ENCODE measurements at regions not wholly inside any gene's neighbourhood (a gene's known extent, or its start where the extent isn't known, plus 50 kb on each side); places are given as distances from the start of the nearest gene placed in this dataset.

DNA sequence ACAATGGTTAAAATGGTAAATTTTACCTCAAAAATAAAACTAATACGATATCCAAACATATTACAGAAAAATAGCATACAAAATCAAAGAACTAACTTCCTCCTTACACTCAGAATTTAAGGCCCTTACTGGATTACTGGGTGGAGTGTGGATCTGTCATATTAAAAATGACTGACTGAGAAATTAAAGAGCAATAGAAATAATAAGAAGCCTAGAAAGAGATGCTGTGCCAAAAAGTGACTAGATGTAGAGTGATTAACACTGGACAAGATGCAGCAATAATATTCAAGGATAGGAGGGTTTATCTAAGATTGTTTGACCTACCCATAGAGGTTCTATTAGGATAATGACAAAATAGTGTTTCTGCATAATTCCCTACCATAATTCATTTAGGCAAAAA lies 424.3 kb downstream of the SETD4 start:
- Mint-ChIP-seq H3K4me3 (no peak overlapping the region), H3K9me3 (no peaks in the 10 kb centered on the region)

DNA sequence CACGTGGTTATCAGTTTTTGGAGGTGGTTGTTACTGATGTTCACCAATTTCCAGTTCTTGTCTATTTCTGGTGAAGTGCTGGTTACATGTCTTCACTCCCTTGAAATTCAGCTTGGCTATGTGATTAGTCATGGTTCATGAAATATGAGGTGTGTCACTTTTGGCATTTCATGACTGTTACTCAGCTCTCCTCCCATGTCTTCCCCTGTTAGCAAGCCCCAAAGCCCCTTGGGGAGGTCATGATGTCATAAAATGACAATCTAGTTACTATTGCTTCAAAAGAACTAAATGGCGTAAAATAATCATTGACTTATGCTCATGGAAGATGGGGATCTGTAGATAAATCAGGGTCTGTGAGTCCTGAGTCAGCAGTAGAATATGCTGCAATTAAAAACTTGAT lies 425.1 kb downstream of the SETD4 start:
- H3K4me3 Mint-ChIP-seq: no peak overlapping the region
- H3K9me3 Mint-ChIP-seq: no peaks in the 10 kb centered on the region
- no peak overlapping the region for H3K27ac Mint-ChIP-seq
- H3K36me3 Mint-ChIP-seq: no peaks in the 10 kb centered on the region
- peaks cover 4% of the 10 kb centered on the region for H3K27me3 Mint-ChIP-seq
- H3K4me1 Mint-ChIP-seq: no peaks in the 10 kb centered on the region

More for the DNA sequence above, 424.3 kb downstream of the SETD4 start:
- H3K27me3 Mint-ChIP-seq: peaks cover 4% of the 10 kb centered on the region
- H3K4me1 Mint-ChIP-seq: no peaks in the 10 kb centered on the region
- no peaks in the 10 kb centered on the region for H3K36me3 Mint-ChIP-seq
- H3K27ac Mint-ChIP-seq: no peak overlapping the region

DNA sequence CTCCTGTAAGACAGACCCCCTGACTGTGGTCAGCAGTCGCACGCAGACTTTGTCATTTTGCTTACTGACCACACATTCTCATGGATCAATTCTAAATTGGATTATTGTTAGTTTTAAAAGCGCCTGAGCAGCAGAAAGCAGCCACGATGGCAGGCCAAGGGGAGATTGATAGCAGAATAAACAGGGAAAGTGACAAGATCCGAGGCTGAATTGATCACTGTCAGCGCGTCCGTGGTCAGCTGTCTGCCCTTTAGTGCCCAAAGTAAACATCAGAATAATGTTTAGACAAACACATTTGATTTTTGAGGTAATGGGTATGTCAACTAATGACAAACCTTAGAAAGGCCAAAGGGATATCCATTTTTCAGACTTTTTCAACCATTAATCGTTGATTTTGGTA lies 426.8 kb downstream of the SETD4 start:
- H3K9me3 Mint-ChIP-seq: no peaks in the 10 kb centered on the region
- H3K27me3 Mint-ChIP-seq: peaks cover 4% of the 10 kb centered on the region
- H3K4me1 Mint-ChIP-seq: no peaks in the 10 kb centered on the region
- H3K36me3 Mint-ChIP-seq: no peaks in the 10 kb centered on the region
- no peak overlapping the region for H3K4me3 Mint-ChIP-seq
- no peak overlapping the region for H3K27ac Mint-ChIP-seq

DNA sequence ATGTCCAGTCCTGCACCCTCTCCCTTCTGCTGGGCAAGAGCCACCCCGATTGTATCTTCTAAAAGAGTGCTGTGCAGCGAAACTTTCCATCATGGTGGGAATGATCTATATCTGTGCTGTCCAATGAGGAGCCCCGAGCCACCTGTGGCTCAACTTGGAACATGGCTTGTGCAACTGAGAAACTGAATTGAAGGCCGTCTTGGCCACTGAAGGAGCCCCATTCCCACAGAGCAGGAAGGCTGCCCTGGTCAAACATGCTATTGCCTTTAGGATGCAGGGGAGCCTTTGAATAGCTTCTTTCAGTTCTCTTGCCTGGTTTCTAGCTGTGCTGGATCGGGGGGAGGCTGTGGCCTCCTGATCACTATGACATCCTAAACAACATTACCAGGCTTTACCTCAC lies 427.6 kb downstream of the SETD4 start:
- H3K27ac Mint-ChIP-seq: no peak overlapping the region
- peaks cover 4% of the 10 kb centered on the region for H3K27me3 Mint-ChIP-seq
- H3K9me3 Mint-ChIP-seq: no peaks in the 10 kb centered on the region
- no peaks in the 10 kb centered on the region for H3K4me1 Mint-ChIP-seq
- no peak overlapping the region for H3K4me3 Mint-ChIP-seq
- no peaks in the 10 kb centered on the region for H3K36me3 Mint-ChIP-seq

DNA sequence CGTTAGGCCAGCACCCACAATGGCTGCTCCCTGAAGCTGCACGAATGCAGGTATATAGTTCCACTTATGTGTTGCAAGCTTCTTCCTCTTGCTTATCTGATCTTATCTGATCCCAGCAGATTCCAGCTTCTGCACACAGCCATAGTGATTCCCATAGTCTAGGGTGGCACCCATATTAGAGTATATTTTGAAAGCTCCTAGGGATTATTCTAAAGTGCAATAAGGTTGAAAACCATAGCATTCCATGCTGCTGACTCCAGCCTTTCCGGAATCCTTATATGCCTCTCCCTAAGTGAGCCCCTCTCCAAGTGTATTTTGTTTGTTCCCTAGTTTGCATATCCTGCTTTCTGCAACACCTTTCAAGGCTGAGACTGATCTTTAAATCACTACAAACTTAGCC lies 432.0 kb downstream of the SETD4 start:
- H3K9me3 Mint-ChIP-seq: no peaks in the 10 kb centered on the region
- H3K27me3 Mint-ChIP-seq: peaks cover 2% of the 10 kb centered on the region
- H3K27ac Mint-ChIP-seq: no peak overlapping the region
- H3K4me1 Mint-ChIP-seq: no peaks in the 10 kb centered on the region
- no peak overlapping the region for H3K4me3 Mint-ChIP-seq
- no peaks in the 10 kb centered on the region for H3K36me3 Mint-ChIP-seq

DNA sequence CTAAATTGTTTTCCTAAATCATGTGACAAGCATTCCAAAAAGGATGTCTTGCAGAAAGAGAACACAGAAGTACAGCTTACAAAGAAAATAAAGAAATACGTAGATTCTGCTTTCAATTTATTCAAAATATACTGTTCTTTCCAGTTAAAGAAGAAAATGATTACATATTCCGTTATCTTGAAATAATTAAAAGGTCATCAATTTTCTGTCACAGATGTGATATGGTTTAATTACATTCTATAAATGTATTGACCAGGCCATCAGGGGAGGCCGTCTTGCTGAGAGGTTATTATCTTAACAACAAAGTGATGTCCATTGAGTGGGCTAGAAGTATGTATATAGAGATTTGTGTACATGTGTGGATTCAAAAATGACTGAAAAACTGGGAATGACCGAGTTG lies 432.9 kb downstream of the SETD4 start:
- H3K9me3 Mint-ChIP-seq: no peaks in the 10 kb centered on the region
- H3K4me1 Mint-ChIP-seq: no peaks in the 10 kb centered on the region
- H3K27ac Mint-ChIP-seq: no peak overlapping the region
- no peaks in the 10 kb centered on the region for H3K36me3 Mint-ChIP-seq
- peaks cover 2% of the 10 kb centered on the region for H3K27me3 Mint-ChIP-seq
- H3K4me3 Mint-ChIP-seq: no peak overlapping the region

GRCh38 chr21:35625576-35625975 lies 434.8 kb downstream of the SETD4 start:
- Mint-ChIP-seq H3K9me3 (no peaks in the 10 kb centered on the region), H3K27ac (no peak overlapping the region), H3K4me3 (no peak overlapping the region), H3K4me1 (no peaks in the 10 kb centered on the region), H3K36me3 (no peaks in the 10 kb centered on the region), H3K27me3 (peaks cover 2% of the 10 kb centered on the region)

- peaks cover 2% of the 10 kb centered on the region for H3K27me3 Mint-ChIP-seq
- H3K9me3 Mint-ChIP-seq: no peaks in the 10 kb centered on the region
- no peak overlapping the region for H3K4me3 Mint-ChIP-seq
- H3K27ac Mint-ChIP-seq: no peak overlapping the region
- H3K4me1 Mint-ChIP-seq: no peaks in the 10 kb centered on the region
- H3K36me3 Mint-ChIP-seq: no peaks in the 10 kb centered on the region
Measured at GRCh38 chr21:35624901-35625300, 435.4 kb downstream of the SETD4 start.

- no peak overlapping the region for H3K4me3 Mint-ChIP-seq
- H3K27me3 Mint-ChIP-seq: no peaks in the 10 kb centered on the region
Measured at GRCh38 chr21:35622612-35623011, 437.7 kb downstream of the SETD4 start.

GRCh38 chr21:35619184-35619583 lies 441.1 kb downstream of the SETD4 start:
- Mint-ChIP-seq H3K9me3 (no peaks in the 10 kb centered on the region), H3K27me3 (no peaks in the 10 kb centered on the region), H3K27ac (no peak overlapping the region), H3K4me3 (no peak overlapping the region), H3K36me3 (no peaks in the 10 kb centered on the region), H3K4me1 (peaks cover 4% of the 10 kb centered on the region)

More at GRCh38 chr21:35622612-35623011, 437.7 kb downstream of the SETD4 start:
- no peak overlapping the region for H3K27ac Mint-ChIP-seq
- H3K36me3 Mint-ChIP-seq: no peaks in the 10 kb centered on the region
- no peaks in the 10 kb centered on the region for H3K4me1 Mint-ChIP-seq
- no peaks in the 10 kb centered on the region for H3K9me3 Mint-ChIP-seq

GRCh38 chr21:35617491-35617890 lies 442.8 kb downstream of the SETD4 start:
- Mint-ChIP-seq H3K9me3 (no peaks in the 10 kb centered on the region), H3K27me3 (no peaks in the 10 kb centered on the region), H3K27ac (no peak overlapping the region), H3K36me3 (no peaks in the 10 kb centered on the region), H3K4me3 (no peak overlapping the region), H3K4me1 (peaks cover 4% of the 10 kb centered on the region)

GRCh38 chr21:35616090-35616489 lies 444.2 kb downstream of the SETD4 start:
- Mint-ChIP-seq H3K36me3 (no peaks in the 10 kb centered on the region), H3K4me3 (no peak overlapping the region)

DNA sequence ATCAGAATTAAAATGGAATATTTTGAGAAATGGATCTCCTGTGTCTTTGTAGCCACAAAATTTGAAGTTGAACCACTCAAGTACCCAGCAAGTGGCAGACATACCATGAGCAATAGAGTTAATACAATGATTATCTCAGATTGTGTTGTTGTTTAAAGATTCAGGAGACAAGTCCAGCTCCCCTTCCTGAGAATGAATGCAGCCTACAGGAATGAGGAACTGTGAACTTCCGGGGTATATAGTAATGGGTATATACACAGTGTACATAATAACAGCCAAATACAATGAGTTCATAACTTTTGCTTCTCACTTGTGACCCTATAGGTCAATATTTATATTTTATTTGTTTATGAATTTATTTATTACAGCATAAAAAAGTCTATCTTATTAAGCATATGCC lies 445.0 kb downstream of the SETD4 start:
- Mint-ChIP-seq H3K4me3 (no peak overlapping the region), H3K4me1 (peaks cover 4% of the 10 kb centered on the region), H3K27me3 (no peaks in the 10 kb centered on the region), H3K36me3 (no peaks in the 10 kb centered on the region), H3K27ac (no peak overlapping the region), H3K9me3 (no peaks in the 10 kb centered on the region)

More at GRCh38 chr21:35616090-35616489, 444.2 kb downstream of the SETD4 start:
- Mint-ChIP-seq H3K9me3 (no peaks in the 10 kb centered on the region), H3K27ac (no peak overlapping the region), H3K27me3 (no peaks in the 10 kb centered on the region), H3K4me1 (peaks cover 4% of the 10 kb centered on the region)

- H3K4me3 Mint-ChIP-seq: no peak overlapping the region
- no peaks in the 10 kb centered on the region for H3K9me3 Mint-ChIP-seq
- no peaks in the 10 kb centered on the region for H3K36me3 Mint-ChIP-seq
Measured at GRCh38 chr21:35614396-35614921, 445.9 kb downstream of the SETD4 start.

GRCh38 chr21:35611708-35612132 lies 448.6 kb downstream of the SETD4 start:
- H3K27ac Mint-ChIP-seq: no peak overlapping the region
- no peaks in the 10 kb centered on the region for H3K9me3 Mint-ChIP-seq
- no peaks in the 10 kb centered on the region for H3K36me3 Mint-ChIP-seq
- no peak overlapping the region for H3K4me3 Mint-ChIP-seq
- H3K4me1 Mint-ChIP-seq: peaks cover 4% of the 10 kb centered on the region
- no peaks in the 10 kb centered on the region for H3K27me3 Mint-ChIP-seq

More at GRCh38 chr21:35614396-35614921, 445.9 kb downstream of the SETD4 start:
- no peak overlapping the region for H3K27ac Mint-ChIP-seq
- H3K4me1 Mint-ChIP-seq: peaks cover 4% of the 10 kb centered on the region
- H3K27me3 Mint-ChIP-seq: no peaks in the 10 kb centered on the region

DNA sequence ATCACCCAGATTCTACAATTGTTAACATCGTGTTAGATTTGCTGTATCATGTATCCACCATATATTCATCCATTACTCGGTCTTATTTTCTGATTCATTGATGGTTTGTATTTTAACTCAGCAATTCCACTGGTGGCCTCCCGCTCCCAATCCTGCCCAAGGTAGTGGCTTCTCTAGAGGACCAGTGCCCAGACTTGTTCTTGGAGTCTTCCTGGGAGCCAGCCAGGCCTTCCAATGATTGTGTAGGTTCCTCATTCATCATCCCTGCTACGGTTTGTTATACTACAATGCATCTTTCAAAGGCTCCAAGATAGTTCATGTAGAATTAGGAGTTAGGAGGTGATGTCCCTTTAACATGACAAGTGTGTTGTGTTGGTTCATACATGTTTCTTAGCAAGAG lies 451.1 kb downstream of the SETD4 start:
- H3K4me1 Mint-ChIP-seq: no peaks in the 10 kb centered on the region
- H3K27ac Mint-ChIP-seq: no peak overlapping the region
- no peak overlapping the region for H3K4me3 Mint-ChIP-seq
- H3K9me3 Mint-ChIP-seq: no peaks in the 10 kb centered on the region
- no peaks in the 10 kb centered on the region for H3K36me3 Mint-ChIP-seq
- no peaks in the 10 kb centered on the region for H3K27me3 Mint-ChIP-seq

GRCh38 chr21:35607406-35607805 lies 452.9 kb downstream of the SETD4 start:
- H3K4me1 Mint-ChIP-seq: no peaks in the 10 kb centered on the region
- H3K4me3 Mint-ChIP-seq: no peak overlapping the region
- H3K9me3 Mint-ChIP-seq: no peaks in the 10 kb centered on the region
- no peaks in the 10 kb centered on the region for H3K36me3 Mint-ChIP-seq
- H3K27me3 Mint-ChIP-seq: no peaks in the 10 kb centered on the region
- no peak overlapping the region for H3K27ac Mint-ChIP-seq

All from activated naive CD4-positive, alpha-beta T cell treated with anti-CD3 and anti-CD28 coated beads, Interleukin-2, amount 50 U/mL, for 24 hours (primary cell).